Posterior vena cava (tissue), 2 donors: ENCODE measurements at regions not wholly inside any gene's neighbourhood (a gene's known extent, or its start where the extent isn't known, plus 50 kb on each side); places are given as distances from the start of the nearest gene placed in this dataset.

Experiments used
- DNase-seq: peaks from one replicate; pipeline ENCODE4 v3.0.0-alpha.2; 2020; ENCODE audit warnings: low spot score
- intact Hi-C, 2 donors: fragments of 100-400 bp; cut with DNase I; formaldehyde crosslinking; loops; one replicate each; pipeline versions ENCODE4 v1.14.1 to v1.14.2; 2022 to 2023
- donor health status: DM: yes; HTN: yes; CAD: no.
- donor health status: DM: yes; HTN: yes; CAD: no.

- intact Hi-C loops = no loop called here
- no peak for DNase-seq
Observed at GRCh38 chr3:117104792-117105191, 395.2 kb downstream of the TUSC7 start.

DNA sequence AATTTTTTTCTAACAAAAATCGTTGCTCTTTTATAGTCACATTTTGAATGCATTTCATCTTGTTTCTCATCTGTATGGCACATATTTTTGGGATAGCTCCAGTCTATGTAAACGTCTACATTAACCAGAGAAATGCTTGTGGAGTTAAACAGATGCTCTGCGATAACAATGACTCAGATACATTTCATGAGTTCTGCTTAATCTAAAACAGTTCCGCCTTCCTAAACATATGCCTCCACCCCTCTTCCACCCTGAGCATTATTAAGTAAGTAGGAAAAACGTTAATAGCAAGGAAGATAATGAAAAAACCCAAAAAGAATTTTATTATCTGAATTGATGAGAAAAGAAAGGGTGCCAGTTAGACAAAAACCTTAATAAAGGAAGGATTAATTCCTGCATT, 396.1 kb downstream of the TUSC7 start:
- intact Hi-C loops = no loop called here
- no peak for DNase-seq

- no peak for DNase-seq
- intact Hi-C loops = no loop called here
Observed at GRCh38 chr3:117106396-117106795, 396.8 kb downstream of the TUSC7 start.

DNA sequence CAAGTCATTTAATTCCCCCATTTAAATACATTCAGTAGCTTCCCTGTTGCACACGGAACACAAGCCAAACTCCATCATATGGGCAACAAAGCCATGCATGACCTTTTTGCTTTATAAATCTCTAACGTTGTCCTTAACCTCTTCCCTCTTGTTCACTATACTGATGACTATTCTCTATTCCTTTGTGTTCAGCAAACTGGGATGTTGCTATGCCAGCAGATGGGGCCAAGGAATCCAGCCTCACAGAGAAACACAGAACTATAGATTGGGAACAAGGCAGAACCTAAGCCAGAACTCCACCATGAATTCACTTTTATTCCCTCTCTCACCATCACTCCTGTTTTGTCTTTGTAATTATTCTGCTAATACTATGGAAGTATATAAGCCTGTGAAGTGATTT, 398.4 kb downstream of the TUSC7 start:
- DNase-seq = no peak
- intact Hi-C loops = no loop called here

GRCh38 chr3:117109178-117109577, 399.6 kb downstream of the TUSC7 start:
- intact Hi-C loops = no loop called here

GRCh38 chr3:117114517-117115265, 405.1 kb downstream of the TUSC7 start:
- intact Hi-C loops = no loop called here
- no peak for DNase-seq

More at GRCh38 chr3:117109178-117109577, 399.6 kb downstream of the TUSC7 start:
- no peak for DNase-seq

DNA sequence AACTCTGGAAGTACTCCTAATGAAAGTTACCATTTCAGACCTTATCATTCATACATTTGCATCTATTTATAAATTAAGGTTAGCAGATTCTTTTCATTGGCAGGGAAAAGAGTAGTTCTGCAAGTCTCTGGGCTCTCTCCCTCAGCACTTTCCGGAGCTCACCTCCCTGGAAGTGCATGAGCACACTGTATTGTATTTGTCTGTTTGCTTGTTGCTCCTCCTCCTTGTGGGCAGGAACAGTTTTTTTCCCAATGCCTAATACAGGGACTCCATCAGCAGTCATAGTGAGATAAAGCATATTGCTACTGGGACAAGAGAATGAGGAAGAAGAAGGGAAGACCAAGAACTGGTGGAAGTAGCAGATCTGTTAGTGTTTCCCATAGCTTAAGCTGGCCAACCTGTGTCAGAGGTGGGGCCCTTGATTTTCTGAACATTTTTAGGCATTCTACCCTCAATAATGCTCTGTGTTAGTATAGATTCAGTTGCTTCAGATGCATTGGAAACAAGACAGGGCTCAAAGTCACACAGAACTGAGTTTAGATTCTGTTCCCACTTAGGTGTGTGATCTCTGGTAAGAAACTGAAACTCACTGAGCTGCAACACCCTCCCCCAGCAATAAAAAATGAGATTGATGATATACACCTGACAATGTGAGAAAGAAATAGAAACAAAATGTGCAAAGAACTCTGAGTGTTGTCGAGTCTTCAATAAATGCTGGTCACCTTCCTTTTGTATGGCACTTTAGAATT, 407.8 kb downstream of the TUSC7 start:
- intact Hi-C loops = no loop called here
- DNase-seq = no peak

DNA sequence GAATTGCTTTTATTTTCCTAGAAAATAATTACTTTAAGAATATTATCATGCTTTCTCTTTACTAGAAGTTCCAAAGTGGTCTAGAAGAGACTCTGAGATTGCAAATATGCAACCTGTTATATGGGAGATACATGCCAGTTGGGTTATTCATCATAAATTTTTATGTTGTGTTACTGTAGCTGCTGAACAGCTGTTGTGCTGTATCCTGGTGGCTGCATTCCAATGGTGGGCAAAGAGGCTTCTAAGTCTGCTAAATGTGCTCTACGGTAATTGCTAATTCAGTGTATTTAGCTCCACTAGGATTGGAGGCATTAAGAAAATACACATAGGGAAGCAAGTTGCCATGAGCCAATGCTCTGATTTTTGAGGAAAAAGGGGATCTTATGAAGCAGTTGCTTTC, 409.0 kb downstream of the TUSC7 start:
- DNase-seq = no peak
- intact Hi-C loops = no loop called here

- intact Hi-C loops = no loop called here
- DNase-seq = no peak
Observed at GRCh38 chr3:117120014-117120413, 410.4 kb downstream of the TUSC7 start.

GRCh38 chr3:117122609-117123008, 413.0 kb downstream of the TUSC7 start:
- no peak for DNase-seq
- intact Hi-C loops = no loop called here

GRCh38 chr3:117126460-117126859, 416.9 kb downstream of the TUSC7 start:
- intact Hi-C loops = no loop called here
- DNase-seq = no peak

GRCh38 chr3:117126946-117127546, 417.5 kb downstream of the TUSC7 start:
- intact Hi-C loops = no loop called here
- no peak for DNase-seq

- intact Hi-C loops = no loop called here
Observed at GRCh38 chr3:117128133-117128532, 418.6 kb downstream of the TUSC7 start.

GRCh38 chr3:117128872-117129271, 419.3 kb downstream of the TUSC7 start:
- intact Hi-C loops = no loop called here

More at GRCh38 chr3:117128133-117128532, 418.6 kb downstream of the TUSC7 start:
- DNase-seq = no peak

DNA sequence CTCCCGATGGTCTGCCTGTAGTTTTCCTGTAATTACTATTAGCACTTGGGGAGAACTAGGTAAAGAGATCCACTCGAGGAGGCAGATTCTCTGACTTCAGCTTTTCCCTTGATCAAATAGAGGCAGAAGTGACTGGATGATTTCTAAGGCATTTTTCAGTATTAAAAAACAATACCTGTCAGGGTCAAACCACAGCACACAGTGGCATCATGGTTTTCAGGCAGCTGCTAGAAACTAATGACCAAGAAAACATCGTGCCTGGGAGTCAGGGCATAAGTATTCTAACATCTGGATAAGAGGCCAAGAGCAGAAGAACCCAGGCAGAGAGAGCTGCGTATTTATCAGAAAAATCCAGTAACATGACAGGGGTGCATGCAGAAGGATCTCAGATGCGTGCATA, 419.9 kb downstream of the TUSC7 start:
- no peak for DNase-seq
- intact Hi-C loops = no loop called here

More at GRCh38 chr3:117128872-117129271, 419.3 kb downstream of the TUSC7 start:
- no peak for DNase-seq

- DNase-seq = no peak
- intact Hi-C loops = no loop called here
Observed at GRCh38 chr3:117130222-117130621, 420.6 kb downstream of the TUSC7 start.

GRCh38 chr3:117131259-117131658, 421.7 kb downstream of the TUSC7 start:
- peak; percentile 72 for DNase-seq

DNA sequence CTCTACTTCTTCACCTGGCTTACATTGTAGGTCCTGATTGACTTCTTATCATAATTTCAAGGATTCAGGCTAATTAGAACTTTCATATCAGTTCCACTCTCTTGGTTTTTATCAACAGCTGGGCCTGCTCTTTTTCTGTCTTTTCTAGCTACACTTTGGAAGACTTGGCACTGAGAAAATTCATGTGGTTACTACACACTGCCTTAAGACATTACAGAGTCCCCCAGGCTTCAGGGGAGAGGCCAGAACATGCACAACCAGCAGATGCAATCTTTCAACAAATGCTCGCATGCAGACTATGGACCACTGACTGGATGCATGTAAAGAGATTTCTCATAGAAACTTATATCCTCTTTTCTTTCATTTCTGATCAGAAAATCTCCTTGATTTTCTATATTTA, 423.5 kb downstream of the TUSC7 start:
- intact Hi-C loops = no loop called here

More at GRCh38 chr3:117131259-117131658, 421.7 kb downstream of the TUSC7 start:
- intact Hi-C loops = no loop called here

DNA sequence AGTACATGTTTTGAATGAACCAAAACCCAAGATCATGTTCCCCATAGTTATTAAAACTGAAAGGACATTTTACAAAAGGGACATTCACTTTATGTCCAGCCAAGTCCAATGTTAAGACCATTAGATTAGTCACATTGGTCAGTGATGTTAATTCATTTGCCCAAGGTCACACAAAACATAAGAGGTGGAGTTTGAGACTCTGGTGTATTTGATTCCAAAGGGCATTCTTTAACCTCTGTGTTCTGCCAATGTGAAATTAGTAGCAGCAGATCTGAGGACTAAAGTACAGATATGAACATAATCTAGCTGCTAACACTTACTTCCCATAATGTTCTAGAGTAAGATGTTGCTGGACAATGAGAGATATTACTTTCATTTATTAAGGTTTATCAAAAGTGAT, 425.6 kb downstream of the TUSC7 start:
- no peak for DNase-seq
- intact Hi-C loops = no loop called here

More for the DNA sequence above, 423.5 kb downstream of the TUSC7 start:
- no peak for DNase-seq

GRCh38 chr3:117136003-117136402, 426.4 kb downstream of the TUSC7 start:
- intact Hi-C loops = no loop called here
- no peak for DNase-seq
